SK-N-MC (cell line): ENCODE measurements at regions not wholly inside any gene's neighbourhood (a gene's known extent, or its start where the extent isn't known, plus 50 kb on each side); places are given as distances from the start of the nearest gene placed in this dataset.

ENCODE experiments used
- EZH2 ChIP-seq: fragments of 200-600 bp; sonication (generic); IDR thresholded peaks from one replicate; pipeline ENCODE4 v1.6.1; 2017; ENCODE audit warnings: antibody characterized with exemption
- POLR2AphosphoS5 ChIP-seq: IDR thresholded peaks from 2 replicates; pipeline ENCODE4 v1.6.1; 2012; ENCODE audit warnings: mild to moderate bottlenecking, low read depth, low read length, borderline replicate concordance

DNA sequence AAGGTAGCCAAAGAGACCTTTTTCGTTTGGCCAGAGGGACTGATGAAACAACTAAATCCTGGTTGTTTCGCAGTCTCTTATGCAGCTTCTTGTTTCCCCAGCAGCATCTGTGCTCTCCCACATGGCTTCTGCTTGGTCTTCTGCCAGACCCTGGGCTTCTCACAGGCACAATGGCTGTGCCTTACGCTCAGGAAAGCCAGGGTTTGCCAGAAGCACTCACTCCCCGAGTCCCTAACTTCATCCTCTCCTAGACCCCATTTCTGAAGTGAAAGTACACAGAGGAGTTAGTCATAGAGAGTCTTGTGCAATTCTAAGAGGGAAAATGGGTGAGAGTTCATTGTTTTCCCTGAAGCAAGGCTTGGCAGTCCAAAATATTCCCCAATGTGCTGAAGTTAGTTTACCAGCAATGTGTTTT is 121.7 kb downstream of the EVX1 start:
- TF ChIP-seq POLR2AphosphoS5, result no peak
- no peak for TF ChIP-seq EZH2
